WTC11 (cell line): ENCODE measurements at regions not wholly inside any gene's neighbourhood (a gene's known extent, or its start where the extent isn't known, plus 50 kb on each side); places are given as distances from the start of the nearest gene placed in this dataset.

Source experiments
- ATAC-seq: fragments of 200-7000 bp; cut with Tn5 transposase; 2 replicates; pipeline ENCODE4 v1.10.0; 2021; ENCODE audit warnings: mild to moderate bottlenecking, moderate library complexity
- CTCF ChIA-PET: fragments of 300-600 bp; sonication (Branson Sonifier 250); formaldehyde crosslinking; loops from one replicate; lab custom pipeline; 2021; ENCODE audit warnings: antibody characterized with exemption; lab: Charles Lee
- POLR2A ChIA-PET: fragments of 350-600 bp; sonication (Branson Sonifier 250); formaldehyde crosslinking; loops from one replicate; lab custom pipeline; 2021; ENCODE audit warnings: antibody characterized with exemption; lab: Charles Lee
- DNase-seq: peaks from one replicate; pipeline ENCODE4 v3.0.0; 2021; ENCODE audit warnings: low spot score
- H3K27ac Mint-ChIP-seq: 2 replicates; pipeline ENCODE4 v1.8.0; 2021; ENCODE audit warnings: mixed read lengths
- H3K27me3 Mint-ChIP-seq: 2 replicates; pipeline ENCODE4 v1.8.0; 2021; ENCODE audit warnings: low read depth, mild to moderate bottlenecking, moderate library complexity, mixed read lengths
- H3K36me3 Mint-ChIP-seq: 2 replicates; pipeline ENCODE4 v1.8.0; 2021; ENCODE audit warnings: mixed read lengths
- H3K4me1 Mint-ChIP-seq: 2 replicates; pipeline ENCODE4 v1.8.0; 2022; ENCODE audit warnings: mixed read lengths
- H3K4me3 Mint-ChIP-seq: 2 replicates; pipeline ENCODE4 v1.8.0; 2021; ENCODE audit warnings: mild to moderate bottlenecking, moderate library complexity, mixed read lengths
- H3K9me3 Mint-ChIP-seq: 2 replicates; pipeline ENCODE4 v1.8.0; 2021; ENCODE audit warnings: mixed read lengths
- ETV6 ChIP-seq: sonication (generic); formaldehyde crosslinking; IDR thresholded peaks from 2 replicates; pipeline ENCODE4 v1.8.1; 2022; ENCODE audit warnings: mild to moderate bottlenecking, missing genetic modification reagents
- GABPB1 ChIP-seq: sonication (generic); formaldehyde crosslinking; IDR thresholded peaks from 2 replicates; pipeline ENCODE4 v1.8.1; 2023; ENCODE audit warnings: mild to moderate bottlenecking, missing genetic modification reagents
- GRHL2 ChIP-seq: fragments of 250-450 bp; sonication (Bioruptor Pico); IDR thresholded peaks from 2 replicates; pipeline ENCODE4 v1.8.0; 2022; ENCODE audit warnings: mild to moderate bottlenecking, moderate library complexity; ENCODE audit not compliant: insufficient replicate concordance, severe bottlenecking
- IRF2 ChIP-seq: sonication (generic); formaldehyde crosslinking; IDR thresholded peaks from 2 replicates; pipeline ENCODE4 v1.8.0; 2022; ENCODE audit warnings: low read depth, missing genetic modification reagents, borderline replicate concordance
- JUN ChIP-seq: sonication (generic); formaldehyde crosslinking; IDR thresholded peaks from 2 replicates; pipeline ENCODE4 v1.8.0; 2023; ENCODE audit warnings: mild to moderate bottlenecking, missing genetic modification reagents
- RORB ChIP-seq: fragments of 250-450 bp; sonication (Bioruptor Pico); IDR thresholded peaks from 2 replicates; pipeline ENCODE4 v1.9.0; 2021; ENCODE audit warnings: mild to moderate bottlenecking
- TP53 ChIP-seq: sonication (generic); formaldehyde crosslinking; IDR thresholded peaks from 2 replicates; pipeline ENCODE4 v1.8.1; 2023; ENCODE audit warnings: mild to moderate bottlenecking, missing genetic modification reagents
- ZBTB21 ChIP-seq: sonication (generic); formaldehyde crosslinking; IDR thresholded peaks from 2 replicates; pipeline ENCODE4 v1.8.1; 2023; ENCODE audit warnings: mild to moderate bottlenecking, missing genetic modification reagents, borderline replicate concordance
- TF ChIP-seq, protein P1 (sequence below): sonication (generic); formaldehyde crosslinking; IDR thresholded peaks from 2 replicates; pipeline ENCODE4 v1.8.0; 2023; ENCODE audit warnings: missing genetic modification reagents, mild to moderate bottlenecking, borderline replicate concordance
- TF ChIP-seq, protein P2 (sequence below): sonication (generic); formaldehyde crosslinking; IDR thresholded peaks from 2 replicates; pipeline ENCODE4 v1.8.1; 2023; ENCODE audit warnings: mild to moderate bottlenecking, missing genetic modification reagents
- TF ChIP-seq, protein P3 (sequence below): sonication (generic); formaldehyde crosslinking; IDR thresholded peaks from 2 replicates; pipeline ENCODE4 v1.8.1; 2023; ENCODE audit warnings: mild to moderate bottlenecking, missing genetic modification reagents, borderline replicate concordance
- TF ChIP-seq, protein P4 (sequence below): sonication (generic); formaldehyde crosslinking; IDR thresholded peaks from 2 replicates; pipeline ENCODE4 v1.8.0; 2022; ENCODE audit warnings: mild to moderate bottlenecking, missing genetic modification reagents
- TF ChIP-seq, protein P5 (sequence below): sonication (generic); formaldehyde crosslinking; conservative IDR thresholded peaks from 2 replicates; pipeline ENCODE4 v1.8.1; 2023; ENCODE audit warnings: mild to moderate bottlenecking, low read depth, missing genetic modification reagents, moderate library complexity
- TF ChIP-seq, protein P6 (sequence below): sonication (generic); formaldehyde crosslinking; IDR thresholded peaks from 2 replicates; pipeline ENCODE4 v1.8.0; 2023; ENCODE audit warnings: missing genetic modification reagents
- TF ChIP-seq, protein P7 (sequence below): sonication (generic); formaldehyde crosslinking; IDR thresholded peaks from 2 replicates; pipeline ENCODE4 v1.8.1; 2022; ENCODE audit warnings: mild to moderate bottlenecking, moderate library complexity, missing genetic modification reagents

DNA sequence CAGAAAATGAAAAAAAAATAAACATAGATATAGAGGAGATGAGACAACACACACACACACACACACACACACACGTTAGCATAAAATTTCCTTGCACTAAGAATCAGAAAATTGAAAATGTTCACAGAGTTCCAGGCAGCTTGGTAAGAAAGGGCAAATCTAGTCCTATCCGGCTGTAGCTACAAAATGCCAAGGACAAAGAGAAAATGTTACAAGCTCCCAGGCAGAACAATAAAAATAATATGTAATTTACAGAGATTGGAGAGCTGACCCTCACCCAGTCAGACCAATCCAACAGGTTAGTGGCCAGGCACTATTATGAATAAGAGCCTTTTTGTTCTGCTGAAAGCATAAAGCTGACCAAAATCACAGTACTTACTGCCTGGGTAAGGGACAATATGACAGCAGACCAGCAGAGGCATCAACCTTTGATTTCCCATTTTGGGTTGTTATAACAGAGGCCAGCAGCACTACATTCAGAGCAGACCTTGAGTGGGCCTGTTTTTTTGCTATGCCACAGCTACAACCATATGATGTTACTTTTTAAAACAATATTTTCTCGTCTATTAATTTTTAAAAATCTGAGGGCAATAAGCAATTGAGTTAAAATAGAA lies 892.6 kb downstream of the TAF11L14 start (continued):
- TF ChIP-seq, protein P1, sequence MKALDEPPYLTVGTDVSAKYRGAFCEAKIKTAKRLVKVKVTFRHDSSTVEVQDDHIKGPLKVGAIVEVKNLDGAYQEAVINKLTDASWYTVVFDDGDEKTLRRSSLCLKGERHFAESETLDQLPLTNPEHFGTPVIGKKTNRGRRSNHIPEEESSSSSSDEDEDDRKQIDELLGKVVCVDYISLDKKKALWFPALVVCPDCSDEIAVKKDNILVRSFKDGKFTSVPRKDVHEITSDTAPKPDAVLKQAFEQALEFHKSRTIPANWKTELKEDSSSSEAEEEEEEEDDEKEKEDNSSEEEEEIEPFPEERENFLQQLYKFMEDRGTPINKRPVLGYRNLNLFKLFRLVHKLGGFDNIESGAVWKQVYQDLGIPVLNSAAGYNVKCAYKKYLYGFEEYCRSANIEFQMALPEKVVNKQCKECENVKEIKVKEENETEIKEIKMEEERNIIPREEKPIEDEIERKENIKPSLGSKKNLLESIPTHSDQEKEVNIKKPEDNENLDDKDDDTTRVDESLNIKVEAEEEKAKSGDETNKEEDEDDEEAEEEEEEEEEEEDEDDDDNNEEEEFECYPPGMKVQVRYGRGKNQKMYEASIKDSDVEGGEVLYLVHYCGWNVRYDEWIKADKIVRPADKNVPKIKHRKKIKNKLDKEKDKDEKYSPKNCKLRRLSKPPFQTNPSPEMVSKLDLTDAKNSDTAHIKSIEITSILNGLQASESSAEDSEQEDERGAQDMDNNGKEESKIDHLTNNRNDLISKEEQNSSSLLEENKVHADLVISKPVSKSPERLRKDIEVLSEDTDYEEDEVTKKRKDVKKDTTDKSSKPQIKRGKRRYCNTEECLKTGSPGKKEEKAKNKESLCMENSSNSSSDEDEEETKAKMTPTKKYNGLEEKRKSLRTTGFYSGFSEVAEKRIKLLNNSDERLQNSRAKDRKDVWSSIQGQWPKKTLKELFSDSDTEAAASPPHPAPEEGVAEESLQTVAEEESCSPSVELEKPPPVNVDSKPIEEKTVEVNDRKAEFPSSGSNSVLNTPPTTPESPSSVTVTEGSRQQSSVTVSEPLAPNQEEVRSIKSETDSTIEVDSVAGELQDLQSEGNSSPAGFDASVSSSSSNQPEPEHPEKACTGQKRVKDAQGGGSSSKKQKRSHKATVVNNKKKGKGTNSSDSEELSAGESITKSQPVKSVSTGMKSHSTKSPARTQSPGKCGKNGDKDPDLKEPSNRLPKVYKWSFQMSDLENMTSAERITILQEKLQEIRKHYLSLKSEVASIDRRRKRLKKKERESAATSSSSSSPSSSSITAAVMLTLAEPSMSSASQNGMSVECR (CRISPR knock-in tag), result no peak
- TF ChIP-seq GABPB1 (CRISPR knock-in tag), result no peak
- TF ChIP-seq, protein P2, sequence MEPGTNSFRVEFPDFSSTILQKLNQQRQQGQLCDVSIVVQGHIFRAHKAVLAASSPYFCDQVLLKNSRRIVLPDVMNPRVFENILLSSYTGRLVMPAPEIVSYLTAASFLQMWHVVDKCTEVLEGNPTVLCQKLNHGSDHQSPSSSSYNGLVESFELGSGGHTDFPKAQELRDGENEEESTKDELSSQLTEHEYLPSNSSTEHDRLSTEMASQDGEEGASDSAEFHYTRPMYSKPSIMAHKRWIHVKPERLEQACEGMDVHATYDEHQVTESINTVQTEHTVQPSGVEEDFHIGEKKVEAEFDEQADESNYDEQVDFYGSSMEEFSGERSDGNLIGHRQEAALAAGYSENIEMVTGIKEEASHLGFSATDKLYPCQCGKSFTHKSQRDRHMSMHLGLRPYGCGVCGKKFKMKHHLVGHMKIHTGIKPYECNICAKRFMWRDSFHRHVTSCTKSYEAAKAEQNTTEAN, result no peak
- TF ChIP-seq, protein P3, sequence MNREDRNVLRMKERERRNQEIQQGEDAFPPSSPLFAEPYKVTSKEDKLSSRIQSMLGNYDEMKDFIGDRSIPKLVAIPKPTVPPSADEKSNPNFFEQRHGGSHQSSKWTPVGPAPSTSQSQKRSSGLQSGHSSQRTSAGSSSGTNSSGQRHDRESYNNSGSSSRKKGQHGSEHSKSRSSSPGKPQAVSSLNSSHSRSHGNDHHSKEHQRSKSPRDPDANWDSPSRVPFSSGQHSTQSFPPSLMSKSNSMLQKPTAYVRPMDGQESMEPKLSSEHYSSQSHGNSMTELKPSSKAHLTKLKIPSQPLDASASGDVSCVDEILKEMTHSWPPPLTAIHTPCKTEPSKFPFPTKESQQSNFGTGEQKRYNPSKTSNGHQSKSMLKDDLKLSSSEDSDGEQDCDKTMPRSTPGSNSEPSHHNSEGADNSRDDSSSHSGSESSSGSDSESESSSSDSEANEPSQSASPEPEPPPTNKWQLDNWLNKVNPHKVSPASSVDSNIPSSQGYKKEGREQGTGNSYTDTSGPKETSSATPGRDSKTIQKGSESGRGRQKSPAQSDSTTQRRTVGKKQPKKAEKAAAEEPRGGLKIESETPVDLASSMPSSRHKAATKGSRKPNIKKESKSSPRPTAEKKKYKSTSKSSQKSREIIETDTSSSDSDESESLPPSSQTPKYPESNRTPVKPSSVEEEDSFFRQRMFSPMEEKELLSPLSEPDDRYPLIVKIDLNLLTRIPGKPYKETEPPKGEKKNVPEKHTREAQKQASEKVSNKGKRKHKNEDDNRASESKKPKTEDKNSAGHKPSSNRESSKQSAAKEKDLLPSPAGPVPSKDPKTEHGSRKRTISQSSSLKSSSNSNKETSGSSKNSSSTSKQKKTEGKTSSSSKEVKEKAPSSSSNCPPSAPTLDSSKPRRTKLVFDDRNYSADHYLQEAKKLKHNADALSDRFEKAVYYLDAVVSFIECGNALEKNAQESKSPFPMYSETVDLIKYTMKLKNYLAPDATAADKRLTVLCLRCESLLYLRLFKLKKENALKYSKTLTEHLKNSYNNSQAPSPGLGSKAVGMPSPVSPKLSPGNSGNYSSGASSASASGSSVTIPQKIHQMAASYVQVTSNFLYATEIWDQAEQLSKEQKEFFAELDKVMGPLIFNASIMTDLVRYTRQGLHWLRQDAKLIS, result no peak
- TF ChIP-seq, protein P4, sequence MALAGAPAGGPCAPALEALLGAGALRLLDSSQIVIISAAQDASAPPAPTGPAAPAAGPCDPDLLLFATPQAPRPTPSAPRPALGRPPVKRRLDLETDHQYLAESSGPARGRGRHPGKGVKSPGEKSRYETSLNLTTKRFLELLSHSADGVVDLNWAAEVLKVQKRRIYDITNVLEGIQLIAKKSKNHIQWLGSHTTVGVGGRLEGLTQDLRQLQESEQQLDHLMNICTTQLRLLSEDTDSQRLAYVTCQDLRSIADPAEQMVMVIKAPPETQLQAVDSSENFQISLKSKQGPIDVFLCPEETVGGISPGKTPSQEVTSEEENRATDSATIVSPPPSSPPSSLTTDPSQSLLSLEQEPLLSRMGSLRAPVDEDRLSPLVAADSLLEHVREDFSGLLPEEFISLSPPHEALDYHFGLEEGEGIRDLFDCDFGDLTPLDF (CRISPR knock-in tag), result no peak

DNA sequence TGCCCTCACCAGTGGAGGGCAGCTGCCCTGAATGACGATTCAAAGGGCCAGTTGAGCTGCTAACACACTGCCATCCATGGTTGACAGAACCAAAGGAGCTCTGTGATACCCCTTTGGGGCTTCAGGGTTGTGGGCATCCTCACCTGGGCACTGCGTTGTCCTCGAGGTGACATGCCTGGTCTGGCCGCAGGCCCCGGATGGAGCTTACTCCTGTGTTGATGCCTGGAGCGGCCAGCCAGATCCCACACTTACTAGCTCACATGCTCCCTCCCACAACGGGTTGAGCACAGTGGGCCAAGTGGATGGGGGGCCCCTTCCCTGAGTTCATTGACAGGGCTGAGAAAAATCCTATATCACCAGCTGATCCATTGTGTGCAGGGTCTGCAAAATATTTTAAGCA lies 898.9 kb downstream of the TAF11L14 start:
- H3K4me1 Mint-ChIP-seq, result peaks cover 68% of the 10 kb centered on the region
- peaks cover 13% of the 10 kb centered on the region for H3K9me3 Mint-ChIP-seq
- no peak for ATAC-seq
- H3K27ac Mint-ChIP-seq, result peak overlapping the region; percentile 6; the same call in 1 of the 2 replicates
- ChIA-PET CTCF (no interaction called here), POLR2A (interaction anchor here (0.7 kb wide), 1 partner anchor 435 kb away, joined by 3 read pairs; no protein-coding TSS in a partner anchor)
- no peak for DNase-seq
- H3K27me3 Mint-ChIP-seq, result no peaks in the 10 kb centered on the region; the same call in 1 of the 2 replicates
- peaks cover 16% of the 10 kb centered on the region for H3K36me3 Mint-ChIP-seq
- H3K4me3 Mint-ChIP-seq, result no peak overlapping the region
- TF ChIP-seq JUN (CRISPR knock-in tag) (no peak), IRF2 (CRISPR knock-in tag) (no peak), ETV6 (CRISPR knock-in tag) (no peak), GRHL2 (CRISPR knock-in tag) (no peak), RORB (no peak), TP53 (CRISPR knock-in tag) (no peak), ZBTB21 (CRISPR knock-in tag) (no peak)
- TF ChIP-seq, protein P5, sequence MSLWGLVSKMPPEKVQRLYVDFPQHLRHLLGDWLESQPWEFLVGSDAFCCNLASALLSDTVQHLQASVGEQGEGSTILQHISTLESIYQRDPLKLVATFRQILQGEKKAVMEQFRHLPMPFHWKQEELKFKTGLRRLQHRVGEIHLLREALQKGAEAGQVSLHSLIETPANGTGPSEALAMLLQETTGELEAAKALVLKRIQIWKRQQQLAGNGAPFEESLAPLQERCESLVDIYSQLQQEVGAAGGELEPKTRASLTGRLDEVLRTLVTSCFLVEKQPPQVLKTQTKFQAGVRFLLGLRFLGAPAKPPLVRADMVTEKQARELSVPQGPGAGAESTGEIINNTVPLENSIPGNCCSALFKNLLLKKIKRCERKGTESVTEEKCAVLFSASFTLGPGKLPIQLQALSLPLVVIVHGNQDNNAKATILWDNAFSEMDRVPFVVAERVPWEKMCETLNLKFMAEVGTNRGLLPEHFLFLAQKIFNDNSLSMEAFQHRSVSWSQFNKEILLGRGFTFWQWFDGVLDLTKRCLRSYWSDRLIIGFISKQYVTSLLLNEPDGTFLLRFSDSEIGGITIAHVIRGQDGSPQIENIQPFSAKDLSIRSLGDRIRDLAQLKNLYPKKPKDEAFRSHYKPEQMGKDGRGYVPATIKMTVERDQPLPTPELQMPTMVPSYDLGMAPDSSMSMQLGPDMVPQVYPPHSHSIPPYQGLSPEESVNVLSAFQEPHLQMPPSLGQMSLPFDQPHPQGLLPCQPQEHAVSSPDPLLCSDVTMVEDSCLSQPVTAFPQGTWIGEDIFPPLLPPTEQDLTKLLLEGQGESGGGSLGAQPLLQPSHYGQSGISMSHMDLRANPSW (CRISPR knock-in tag), result no peak
- TF ChIP-seq, protein P1 (CRISPR knock-in tag), result no peak
- TF ChIP-seq, protein P6, sequence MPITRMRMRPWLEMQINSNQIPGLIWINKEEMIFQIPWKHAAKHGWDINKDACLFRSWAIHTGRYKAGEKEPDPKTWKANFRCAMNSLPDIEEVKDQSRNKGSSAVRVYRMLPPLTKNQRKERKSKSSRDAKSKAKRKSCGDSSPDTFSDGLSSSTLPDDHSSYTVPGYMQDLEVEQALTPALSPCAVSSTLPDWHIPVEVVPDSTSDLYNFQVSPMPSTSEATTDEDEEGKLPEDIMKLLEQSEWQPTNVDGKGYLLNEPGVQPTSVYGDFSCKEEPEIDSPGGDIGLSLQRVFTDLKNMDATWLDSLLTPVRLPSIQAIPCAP (CRISPR knock-in tag), result no peak
- TF ChIP-seq, protein P7, sequence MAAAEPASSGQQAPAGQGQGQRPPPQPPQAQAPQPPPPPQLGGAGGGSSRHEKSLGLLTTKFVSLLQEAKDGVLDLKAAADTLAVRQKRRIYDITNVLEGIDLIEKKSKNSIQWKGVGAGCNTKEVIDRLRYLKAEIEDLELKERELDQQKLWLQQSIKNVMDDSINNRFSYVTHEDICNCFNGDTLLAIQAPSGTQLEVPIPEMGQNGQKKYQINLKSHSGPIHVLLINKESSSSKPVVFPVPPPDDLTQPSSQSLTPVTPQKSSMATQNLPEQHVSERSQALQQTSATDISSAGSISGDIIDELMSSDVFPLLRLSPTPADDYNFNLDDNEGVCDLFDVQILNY (CRISPR knock-in tag), result no peak
